ENCODE measurements at regions not wholly inside any gene's neighbourhood (a gene's known extent, or its start where the extent isn't known, plus 50 kb on each side); places are given as distances from the start of the nearest gene placed in this dataset.
"Not testable (repeated sequence)": the region's sequence is repeated elsewhere in the genome, so short reads cannot be mapped to it uniquely, and the experiment has no call there.

DNA sequence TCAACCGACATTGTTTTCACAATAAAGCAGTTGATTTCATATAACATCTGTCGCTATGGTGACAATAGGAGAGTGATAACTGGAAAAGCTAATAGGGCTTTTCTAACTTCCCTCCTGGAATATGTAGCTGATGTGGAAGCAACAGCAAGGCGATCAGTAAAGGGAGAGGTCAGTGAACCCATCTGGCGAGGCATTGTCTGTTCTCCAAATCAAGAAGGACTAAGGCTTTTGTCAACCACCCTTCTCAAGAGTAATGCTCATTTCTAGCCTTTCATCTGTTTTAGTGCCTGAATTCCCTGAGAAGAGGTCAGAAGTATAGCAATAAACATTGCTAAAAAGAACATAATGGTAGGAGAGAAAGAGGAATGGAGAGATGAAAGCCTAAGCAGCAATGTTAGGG lies 201.3 kb downstream of the AKAP7 start:
- DNase-seq, result no peak

DNA sequence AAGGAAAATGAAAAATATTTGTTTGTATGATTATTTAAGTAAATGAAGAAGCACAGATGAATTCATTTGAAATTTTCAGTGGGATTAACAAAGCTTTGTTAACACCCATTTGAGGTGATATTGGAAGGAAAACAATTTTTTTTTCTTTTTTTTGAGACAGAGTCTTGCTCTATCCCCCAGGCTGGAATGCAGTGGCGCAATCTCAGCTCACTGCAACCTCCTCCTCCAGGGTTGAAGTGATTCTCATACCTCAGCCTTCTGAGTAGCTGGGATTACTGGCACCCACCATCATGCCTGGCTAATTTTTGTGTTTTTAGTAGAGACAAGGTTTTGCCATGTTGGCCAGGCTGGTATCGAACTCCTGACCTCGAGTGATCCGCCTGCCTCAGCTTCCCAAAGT lies 211.6 kb downstream of the AKAP7 start:
- DNase-seq, result not testable (repeated sequence)

DNA sequence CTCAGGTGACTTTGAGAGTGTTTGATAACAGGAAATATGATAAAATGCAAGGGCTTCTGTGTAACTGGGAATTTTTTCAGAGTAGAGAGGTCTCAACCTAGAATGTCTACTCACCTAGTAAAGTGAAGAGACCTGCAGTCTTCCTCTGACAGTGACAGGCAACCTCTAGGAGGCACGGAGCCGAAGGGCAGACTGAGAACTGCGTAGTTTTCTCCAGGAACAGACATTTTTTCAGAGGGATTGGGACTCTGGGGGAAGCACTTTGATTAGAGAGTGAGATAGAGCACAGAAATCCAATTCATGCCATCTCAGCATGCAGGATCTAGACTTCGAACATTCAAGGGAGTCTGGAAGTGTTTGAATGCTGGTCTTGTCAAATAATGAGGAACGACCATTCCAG lies 213.3 kb downstream of the AKAP7 start:
- DNase-seq, result no peak

DNA sequence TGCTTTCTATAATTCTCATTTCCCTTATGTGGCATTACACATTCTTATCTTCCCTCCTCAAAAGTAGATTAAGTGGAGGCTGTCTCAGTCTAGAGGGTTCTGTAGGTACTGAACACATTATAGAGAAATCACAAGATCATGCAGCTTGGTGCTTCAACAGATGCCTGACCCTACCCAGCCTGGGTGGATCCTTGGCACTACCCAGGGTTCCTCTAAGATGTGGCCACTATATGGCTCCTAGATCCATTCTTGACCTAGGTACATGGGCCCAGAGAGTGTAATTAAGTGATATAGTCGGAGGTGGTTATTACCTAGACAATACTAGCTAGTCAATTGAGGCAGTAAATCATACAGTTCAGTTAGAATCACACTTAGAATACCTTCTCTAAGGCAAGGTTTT lies 213.9 kb downstream of the AKAP7 start:
- no peak for DNase-seq

DNA sequence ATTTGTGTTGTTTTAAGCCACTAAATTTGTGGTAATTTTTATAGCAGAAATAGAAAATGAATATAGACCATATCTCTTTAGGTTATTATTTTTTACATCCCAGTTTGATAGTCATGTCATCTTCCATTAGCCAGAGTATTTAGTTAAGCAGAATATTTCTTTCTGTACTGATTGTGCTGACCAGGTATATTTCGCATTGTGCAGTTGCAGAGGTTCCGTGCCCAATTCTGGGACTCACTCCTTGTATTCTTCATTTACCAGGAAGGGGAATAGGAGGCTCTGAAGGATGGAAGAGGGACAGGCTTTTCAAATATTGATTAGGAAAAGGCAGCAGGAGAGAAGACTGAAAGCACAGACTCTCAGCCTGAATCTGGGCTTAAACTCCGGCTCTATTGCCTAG lies 217.8 kb downstream of the AKAP7 start:
- DNase-seq, result no peak

DNA sequence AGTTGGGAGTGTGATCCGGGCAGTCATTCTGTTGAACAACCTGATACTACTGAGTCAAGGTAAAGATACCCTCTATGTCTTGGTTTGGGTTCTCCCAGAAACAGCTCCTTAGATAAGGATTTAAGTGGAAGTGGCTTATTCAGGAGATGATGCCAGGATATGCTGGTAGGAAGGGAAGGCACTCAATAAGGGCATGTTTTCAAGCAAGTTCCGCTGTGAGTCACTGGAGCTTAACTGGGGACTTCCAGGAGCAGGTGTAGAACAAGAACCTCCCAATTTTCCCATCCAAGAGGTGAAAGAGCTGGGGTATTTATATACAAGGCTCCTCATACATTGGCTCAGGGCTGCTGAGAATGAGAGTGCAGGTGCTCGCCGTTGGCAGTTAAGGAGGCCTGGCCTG lies 218.6 kb downstream of the AKAP7 start:
- DNase-seq, result no peak

DNA sequence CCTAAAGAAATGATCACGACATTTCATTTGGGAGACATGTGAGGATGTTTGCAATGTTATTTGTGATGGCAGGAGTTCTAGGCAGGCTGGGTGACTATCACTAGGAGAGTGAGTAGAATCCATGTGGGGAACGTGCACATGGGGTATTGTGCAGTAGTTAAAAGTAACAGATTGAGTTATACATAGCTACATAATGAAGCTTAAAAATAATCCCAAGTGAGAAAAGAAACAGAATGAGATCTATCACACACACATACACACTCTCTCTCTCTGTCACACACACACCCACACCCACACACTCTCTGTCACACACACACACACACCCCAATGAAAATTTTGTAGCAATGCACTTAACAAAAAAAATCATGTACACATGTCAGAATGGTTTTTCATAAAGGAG lies 218.7 kb upstream of the ARG1 start:
- no peak for DNase-seq

DNA sequence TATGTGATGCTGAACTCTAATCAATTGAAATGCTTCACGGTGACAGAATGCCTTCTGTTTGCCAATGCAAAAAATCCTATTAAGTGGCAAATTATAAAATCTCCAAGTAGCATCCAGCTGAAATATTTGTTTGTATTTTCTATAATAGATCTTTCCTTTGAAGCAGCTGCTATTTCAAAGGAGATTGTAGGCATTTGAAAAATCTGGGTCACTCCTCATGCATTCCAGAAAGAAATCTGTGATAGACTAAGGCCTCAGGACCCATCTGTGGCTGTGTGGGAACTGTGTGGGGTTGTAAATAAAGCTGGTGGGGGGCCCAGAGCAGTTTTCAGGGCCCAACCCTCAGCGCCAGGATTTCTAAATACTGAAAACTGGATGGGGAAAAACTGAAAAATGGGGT lies 216.9 kb upstream of the ARG1 start:
- no peak for DNase-seq

DNA sequence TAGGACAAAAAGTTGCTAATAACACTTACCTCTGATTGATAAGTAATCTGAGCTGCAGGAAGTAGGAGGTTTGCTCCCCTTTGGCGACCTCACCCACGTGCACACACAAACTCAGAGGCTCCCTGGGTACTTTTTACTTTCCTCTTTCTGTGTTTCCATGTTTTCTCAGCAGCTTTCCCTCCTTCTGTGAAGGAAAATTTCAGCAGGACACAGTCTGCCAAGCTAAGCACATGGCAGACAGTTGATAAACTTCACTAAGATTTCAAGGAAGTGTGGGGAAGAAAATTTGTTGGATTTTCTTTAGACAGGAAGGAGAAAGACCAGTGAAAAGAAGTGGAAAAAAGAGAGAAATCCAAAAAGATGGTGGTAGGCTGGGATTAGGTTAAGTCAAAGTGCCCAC lies 215.5 kb upstream of the ARG1 start:
- no peak for DNase-seq

DNA sequence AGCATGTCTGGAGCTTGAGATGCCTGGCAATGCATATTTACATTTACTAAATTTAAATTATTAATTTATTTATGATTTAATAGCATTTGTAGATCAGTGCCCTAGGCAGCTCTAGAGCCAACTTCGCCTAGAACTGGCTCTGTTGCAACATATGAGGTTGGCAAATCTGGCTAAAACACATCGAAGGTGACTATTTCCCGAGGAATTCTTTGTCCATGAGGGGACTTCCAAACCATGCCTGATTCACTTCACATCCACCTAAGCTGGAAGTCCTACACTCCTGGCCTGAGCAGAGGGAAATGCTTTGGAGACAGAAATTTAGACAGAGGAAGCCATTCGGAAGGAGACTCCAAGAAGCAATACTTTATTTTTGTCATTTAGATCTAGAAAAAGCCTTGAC lies 211.0 kb upstream of the ARG1 start:
- DNase-seq, result no peak

DNA sequence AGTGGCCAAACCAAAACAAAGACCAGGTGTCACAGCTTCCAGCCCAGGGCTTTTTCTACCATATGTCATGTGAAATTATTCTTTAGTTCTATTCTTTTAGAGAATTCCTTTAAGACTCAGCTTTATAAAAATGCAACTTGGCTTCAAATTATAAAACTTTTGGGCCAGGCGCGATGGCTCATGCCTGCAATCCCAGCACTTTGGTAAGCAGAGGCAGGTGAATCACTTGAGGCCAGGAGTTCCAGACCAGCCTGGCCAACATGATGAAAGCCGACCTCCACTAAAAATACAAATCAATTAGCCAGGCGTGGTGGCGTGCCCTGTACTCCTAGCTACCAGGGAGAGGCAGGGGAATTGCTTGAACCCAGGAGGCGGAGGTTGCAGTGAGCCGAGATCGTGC lies 210.3 kb upstream of the ARG1 start:
- DNase-seq, result no peak

DNA sequence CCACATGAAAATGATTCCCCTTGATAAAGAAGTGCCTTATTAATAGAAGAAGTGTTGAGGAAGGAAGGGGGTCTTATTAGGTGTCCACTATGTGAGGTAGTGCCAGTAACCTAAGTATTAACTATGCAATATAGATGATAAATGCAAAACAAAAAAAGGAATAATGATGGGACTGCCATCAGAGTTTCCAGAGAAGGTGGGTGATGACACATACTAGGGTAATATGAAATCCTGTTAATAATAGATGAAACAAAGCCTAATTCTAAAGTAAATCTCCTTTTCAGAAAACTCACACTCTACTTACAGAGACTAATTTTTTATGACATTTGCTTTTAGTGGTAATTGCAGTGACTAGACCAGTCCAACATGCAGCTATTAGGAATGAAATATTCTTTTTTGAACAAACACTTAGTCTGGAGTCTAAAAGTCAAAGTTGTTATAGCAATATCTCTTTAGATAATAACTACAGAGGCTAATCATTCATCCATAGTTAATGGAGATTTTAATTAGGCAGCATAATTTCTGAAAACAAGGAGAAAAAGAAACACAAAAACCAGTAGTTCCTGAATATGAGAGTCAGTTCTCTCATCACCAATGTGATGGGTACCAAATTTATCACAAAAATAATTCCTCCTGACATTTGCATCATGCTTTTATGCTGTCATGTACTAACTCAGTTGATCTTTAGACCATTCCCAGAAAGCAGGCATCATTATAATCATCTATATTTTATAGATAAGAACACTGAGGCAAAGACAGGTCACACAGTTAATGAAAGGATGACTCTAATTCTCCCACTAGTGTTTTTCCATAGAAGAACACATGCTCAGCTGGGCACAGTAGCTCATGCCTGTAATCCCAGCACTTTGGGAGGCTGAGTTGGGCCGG lies 208.8 kb upstream of the ARG1 start:
- no peak for DNase-seq

DNA sequence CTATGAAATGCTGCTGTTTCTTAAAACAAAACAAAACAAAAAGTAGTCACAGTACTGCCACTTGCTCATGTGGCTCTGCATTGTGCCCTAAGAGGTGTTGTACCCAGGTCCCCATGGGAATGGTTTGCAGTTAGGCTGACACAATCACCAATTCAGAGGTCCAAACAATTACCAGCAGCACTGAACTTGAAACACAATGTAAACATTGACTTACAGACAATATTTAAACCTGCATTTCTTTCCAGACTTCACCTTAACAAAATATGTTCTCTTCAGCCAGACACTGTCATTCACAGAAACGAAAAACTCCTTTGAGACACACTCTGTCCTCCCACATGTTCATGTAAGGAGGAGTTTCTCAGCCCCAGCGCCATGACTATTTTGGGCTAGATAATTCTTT lies 206.8 kb upstream of the ARG1 start:
- no peak for DNase-seq

DNA sequence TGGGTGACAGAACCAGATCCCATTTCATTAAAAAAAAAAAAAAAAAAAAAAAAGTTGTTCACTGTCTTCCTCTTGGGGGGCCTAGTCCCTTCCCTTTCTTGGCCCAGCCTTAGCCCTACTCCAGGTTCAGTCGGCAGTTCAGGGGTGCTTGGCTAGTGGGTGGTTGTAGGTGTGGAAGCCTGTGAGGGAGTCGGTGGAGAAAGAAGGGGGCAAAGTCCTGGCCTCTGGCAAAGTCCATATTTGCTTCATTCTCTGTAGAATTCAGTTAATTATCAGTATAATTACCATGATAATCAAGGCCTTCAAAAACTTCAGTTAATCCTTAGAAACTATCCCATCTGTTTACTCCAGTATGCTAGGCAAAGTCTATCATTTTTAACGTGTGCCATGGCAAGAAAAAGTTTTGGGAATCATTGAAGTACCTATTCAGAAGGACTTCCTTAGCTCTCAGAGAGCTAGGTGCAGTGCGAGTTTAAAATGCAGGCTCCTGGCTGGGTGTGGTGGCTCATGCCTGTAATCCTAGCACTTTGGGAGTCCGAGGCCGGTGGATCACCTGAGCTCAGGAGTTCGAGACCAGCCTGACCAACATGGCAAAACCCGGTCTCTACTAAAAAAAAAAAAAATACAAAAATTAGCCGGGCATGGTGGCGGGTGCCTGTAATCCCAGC lies 205.7 kb upstream of the ARG1 start:
- DNase-seq, result no peak

DNA sequence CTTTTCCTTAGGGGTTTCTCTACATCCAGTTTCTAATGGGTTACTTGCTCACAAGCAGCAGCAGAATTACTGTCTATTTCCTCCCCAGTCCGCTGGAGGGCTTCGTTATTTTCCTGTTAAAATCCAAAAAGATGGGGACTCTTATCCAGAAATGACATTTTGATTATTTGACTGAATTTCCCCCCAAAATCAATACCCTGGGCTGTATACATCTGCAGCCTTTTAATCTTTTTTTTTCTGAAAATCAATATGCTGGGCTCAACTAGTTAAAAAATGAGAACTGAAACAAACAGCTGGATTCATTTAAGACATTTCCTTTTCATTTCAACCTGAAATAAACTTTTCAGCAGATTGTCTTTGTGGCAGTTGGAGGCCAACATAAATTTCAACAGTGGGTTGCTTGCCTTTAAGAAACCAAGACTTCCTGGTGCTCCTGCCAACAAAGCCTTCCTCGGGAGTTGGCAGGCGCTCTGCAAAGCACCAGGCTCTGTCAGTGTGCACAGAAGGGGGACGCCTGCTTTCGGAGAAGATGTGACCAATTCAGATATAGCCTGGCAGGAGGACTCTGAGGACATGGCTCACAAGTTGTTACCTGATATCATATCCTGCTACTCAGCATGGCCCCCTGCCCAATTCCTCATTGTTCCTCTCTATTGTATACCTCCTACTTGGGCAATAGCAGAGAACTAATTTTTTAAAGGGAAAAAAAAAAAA lies 204.7 kb upstream of the ARG1 start:
- DNase-seq, result no peak

DNA sequence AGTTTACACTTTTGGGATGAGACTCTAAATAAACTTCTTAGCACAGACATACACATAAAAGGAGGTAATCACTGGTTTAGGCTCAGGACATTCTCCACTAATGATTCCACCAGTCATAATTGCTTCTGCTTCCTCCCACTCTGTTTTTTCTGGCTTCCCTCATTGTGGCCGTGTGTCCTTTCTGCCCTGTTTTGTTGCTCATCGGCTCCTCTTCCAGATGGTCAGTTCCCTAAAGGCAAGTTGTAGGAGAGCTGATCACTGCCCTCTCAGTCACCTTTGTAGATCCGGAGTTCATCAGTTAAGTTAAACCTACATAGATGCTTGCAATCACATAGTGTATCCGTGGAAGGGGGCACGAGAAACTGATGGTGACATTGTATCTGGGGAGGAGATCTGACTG lies 200.5 kb upstream of the ARG1 start:
- DNase-seq, result no peak

DNA sequence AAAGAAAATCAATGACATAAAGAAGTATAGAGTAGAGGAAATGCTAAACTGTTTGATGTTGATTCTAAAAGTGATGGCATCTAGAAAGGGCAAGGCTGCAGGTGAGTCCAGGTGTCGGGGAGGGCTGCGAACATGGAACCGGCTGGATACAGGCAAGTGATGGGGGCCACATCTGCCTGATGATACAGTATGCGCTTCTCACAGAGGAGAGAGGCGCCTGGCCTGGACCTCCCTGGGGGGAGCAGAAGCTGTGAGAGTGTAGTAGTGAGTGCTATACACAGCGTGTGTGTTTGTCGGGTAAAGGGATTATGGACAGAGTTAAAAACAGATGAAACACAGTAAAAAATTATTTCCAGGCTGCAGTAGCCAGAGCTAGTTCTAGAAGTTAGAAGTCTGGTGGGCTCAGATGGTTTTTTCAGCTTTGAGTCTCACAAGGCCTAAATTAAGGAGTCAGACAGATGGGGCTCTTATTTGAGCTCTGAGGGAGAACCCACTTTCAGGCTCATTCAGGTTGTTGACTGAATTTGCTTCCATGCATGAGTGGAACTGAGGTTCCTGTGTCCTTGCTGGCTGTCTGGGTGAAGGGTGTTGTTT lies 195.8 kb upstream of the ARG1 start:
- DNase-seq, result no peak

DNA sequence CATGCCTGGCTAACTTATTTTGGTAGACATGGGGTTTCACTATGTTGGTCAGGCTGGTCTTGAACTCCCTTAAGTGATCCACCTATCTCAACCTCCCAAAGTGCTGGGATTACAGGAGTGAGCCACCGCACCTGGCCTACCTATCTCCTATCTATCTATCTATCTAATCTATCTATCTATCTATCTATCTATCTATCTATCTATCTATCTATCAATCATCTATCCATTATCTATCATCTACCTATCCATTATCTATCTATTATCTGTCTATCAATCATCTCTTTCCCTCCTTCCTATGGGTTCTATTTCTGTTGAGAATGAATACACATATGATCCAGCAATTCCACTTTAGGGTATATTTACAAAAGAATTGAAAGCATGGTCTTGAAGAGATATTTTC lies 194.2 kb upstream of the ARG1 start:
- no peak for DNase-seq

DNA sequence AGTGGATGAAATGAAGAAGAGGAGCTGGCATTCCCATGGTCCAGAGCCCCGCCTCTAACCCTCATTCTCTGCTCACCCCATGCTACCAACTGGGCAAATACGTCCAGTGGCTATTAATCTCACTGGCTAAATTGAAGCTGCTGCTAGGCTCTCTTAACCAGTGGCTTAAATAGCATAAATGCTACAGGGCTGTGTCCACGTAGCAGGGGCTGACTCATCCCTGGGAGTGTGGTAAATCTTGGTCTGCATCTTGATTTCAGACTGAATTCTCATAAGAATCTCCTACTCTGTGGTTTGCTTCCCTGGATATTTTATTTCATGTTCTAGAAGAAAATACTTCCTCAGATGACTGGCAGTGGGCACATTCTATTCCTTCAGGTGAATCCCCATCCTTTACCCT lies 193.1 kb upstream of the ARG1 start:
- no peak for DNase-seq

DNA sequence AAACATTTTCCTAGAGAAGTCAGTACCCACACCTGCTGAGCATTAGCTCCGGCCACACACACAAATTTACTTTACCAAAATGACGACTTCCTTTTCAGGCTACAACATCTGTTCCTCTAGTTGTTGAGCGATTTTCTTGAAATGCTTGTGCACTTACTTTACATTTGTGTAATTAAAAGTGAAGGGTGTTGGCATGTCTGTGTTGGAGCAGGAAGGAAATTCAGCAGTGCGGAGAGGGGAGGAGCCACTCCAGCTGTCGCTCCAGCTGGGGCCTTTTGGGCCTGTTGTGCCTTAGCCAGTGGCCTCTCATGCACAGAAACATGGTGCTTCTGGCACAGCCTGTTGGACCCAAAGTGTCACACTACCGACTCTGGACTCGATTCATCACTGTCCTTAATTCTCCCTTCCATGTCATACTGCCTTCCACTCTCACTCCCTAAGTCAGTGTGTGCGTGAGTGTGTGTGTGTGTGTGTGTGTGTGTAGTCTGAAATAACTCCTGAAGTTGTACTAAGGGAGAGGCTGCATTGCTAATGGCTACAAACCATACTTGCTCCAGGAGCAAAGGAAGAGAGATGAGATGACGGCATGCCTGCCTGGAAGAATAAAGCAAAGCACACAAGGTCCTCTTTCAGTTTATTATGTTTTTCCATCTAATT lies 191.8 kb upstream of the ARG1 start:
- no peak for DNase-seq

DNA sequence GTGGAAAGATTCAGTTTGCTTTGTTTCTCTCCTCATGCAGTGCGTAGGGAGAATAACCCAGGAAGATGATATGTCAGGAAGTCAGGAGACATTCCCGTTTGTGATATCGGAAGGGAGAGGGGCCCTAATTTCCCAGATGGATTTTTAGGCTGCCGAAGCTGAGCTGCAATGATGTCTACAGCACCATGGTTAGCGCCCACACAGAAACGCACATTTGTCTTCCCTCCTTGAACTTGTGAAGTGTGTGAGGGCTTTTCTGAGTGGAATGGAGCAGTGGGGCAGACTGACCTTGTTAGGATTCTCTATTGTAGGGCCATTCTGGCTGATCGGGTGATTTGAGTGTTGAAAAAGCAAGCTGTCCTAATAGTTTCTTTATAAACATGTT lies 191.3 kb upstream of the ARG1 start:
- no peak for DNase-seq

DNA sequence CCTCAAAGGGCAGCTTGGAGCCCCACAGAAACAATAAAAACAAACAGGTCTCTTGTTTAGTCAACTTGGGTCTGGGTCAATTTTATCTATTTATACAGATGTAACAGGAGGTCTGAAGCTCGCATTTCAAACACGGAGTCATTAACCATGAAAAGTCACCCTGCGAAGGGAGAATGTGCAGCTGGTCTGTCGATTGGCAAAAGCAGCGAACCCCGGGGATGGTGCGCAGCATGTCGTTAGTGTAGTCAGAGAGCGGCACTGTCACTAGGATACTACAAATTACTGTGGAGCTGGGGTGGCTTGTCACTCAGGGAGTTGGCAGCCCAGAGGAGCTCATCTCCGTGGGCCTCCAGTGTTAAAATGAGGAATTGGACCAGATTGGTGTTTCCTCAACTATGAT lies 190.4 kb upstream of the ARG1 start:
- no peak for DNase-seq

All from CD4-positive, alpha-beta T cell treated with Interleukin-10 for 1 hour (primary cell).